H1 (cell line): ENCODE measurements at regions not wholly inside any gene's neighbourhood (a gene's known extent, or its start where the extent isn't known, plus 50 kb on each side); places are given as distances from the start of the nearest gene placed in this dataset.
"Not testable (repeated sequence)": the region's sequence is repeated elsewhere in the genome, so short reads cannot be mapped to it uniquely, and the experiment has no call there.

Experiments used
- CTCF ChIA-PET: fragments of 300-600 bp; sonication (Branson Sonifier 250); formaldehyde crosslinking; loops from one replicate; lab custom pipeline; 2021; ENCODE audit not compliant: partially characterized antibody; lab: Charles Lee
- POLR2A ChIA-PET: fragments of 300-600 bp; sonication (Branson Sonifier 250); formaldehyde crosslinking; loops from one replicate; lab custom pipeline; 2021; ENCODE audit warnings: inconsistent platforms; ENCODE audit not compliant: partially characterized antibody; lab: Charles Lee
- DNase-seq, 2 experiments: peaks; one replicate each; pipeline versions ENCODE4 v3.0.0 to v3.0.0-alpha.2; 2010 to 2022; ENCODE audit warnings: low spot score in 2 of 2, low read depth in 1 of 2, mixed read lengths in 1 of 2
- FAIRE-seq: peaks from 2 replicates; lab custom pipeline; 2011; peaks lifted over from hg19 to GRCh38; lab: Jason Lieb, UNC
- H2AFZ ChIP-seq: 2 replicates; pipeline ENCODE4 v1.8.1; 2012; ENCODE audit warnings: low read length, inconsistent platforms
- H2AK5ac ChIP-seq: 2 replicates; pipeline ENCODE4 v1.6.1; 2013; ENCODE audit warnings: low read depth, low read length
- H2BK120ac ChIP-seq: replicated peaks from 2 replicates; pipeline ENCODE3; 2013; ENCODE audit warnings: low read depth, low read length, inconsistent platforms
- H2BK12ac ChIP-seq: 2 replicates; pipeline ENCODE4 v1.6.1; 2013; ENCODE audit warnings: low read depth, low read length
- H2BK15ac ChIP-seq: 2 replicates; pipeline ENCODE4 v1.6.1; 2013; ENCODE audit warnings: low read length
- H2BK20ac ChIP-seq: 2 replicates; pipeline ENCODE4 v1.6.1; 2013; ENCODE audit warnings: low read length
- H2BK5ac ChIP-seq: 2 replicates; pipeline ENCODE4 v1.6.1; 2013; ENCODE audit warnings: low read depth, low read length
- H3K14ac ChIP-seq: 2 replicates; pipeline ENCODE4 v1.6.1; 2013; ENCODE audit warnings: inconsistent platforms; ENCODE audit not compliant: insufficient read length
- H3K18ac ChIP-seq: 2 replicates; pipeline ENCODE4 v1.6.1; 2013; ENCODE audit warnings: low read length; ENCODE audit errors: extremely low read depth
- H3K23ac ChIP-seq: 2 replicates; pipeline ENCODE4 v1.6.1; 2013; ENCODE audit warnings: inconsistent platforms; ENCODE audit not compliant: insufficient read length
- H3K23me2 ChIP-seq: 2 replicates; pipeline ENCODE4 v1.6.1; 2013; ENCODE audit warnings: low read depth, low read length
- H3K27ac ChIP-seq: 2 replicates; pipeline ENCODE4 v1.6.1; 2011; ENCODE audit warnings: low read depth, low read length, inconsistent platforms
- H3K27me3 ChIP-seq, 4 experiments: replicated peaks in 1 of 4; 1 replicate in 1 of 4; 2 replicates in 3 of 4; pipeline versions ENCODE4 v1.6.1 to v1.8.1; 2011 to 2013; ENCODE audit warnings: low read length in 3 of 4, mild to moderate bottlenecking in 3 of 4, inconsistent platforms in 2 of 4, mixed read lengths in 2 of 4, moderate library complexity in 1 of 4; ENCODE audit not compliant: control insufficient read depth in 3 of 4, insufficient read depth in 3 of 4; ENCODE audit errors: extremely low read depth in 1 of 4
- H3K36me3 ChIP-seq, 4 experiments: 2 replicates each; pipeline versions ENCODE4 v1.6.1 to v1.8.1; 2011 to 2013; ENCODE audit warnings: mild to moderate bottlenecking in 4 of 4, low read length in 3 of 4, moderate library complexity in 2 of 4, control low read depth in 1 of 4, inconsistent platforms in 1 of 4; ENCODE audit not compliant: insufficient read depth in 4 of 4, control insufficient read depth in 2 of 4
- H3K4ac ChIP-seq: replicated peaks from 2 replicates; pipeline ENCODE3; 2013; ENCODE audit warnings: low read length, low read depth, mixed read lengths, inconsistent platforms; ENCODE audit not compliant: insufficient read length
- H3K4me1 ChIP-seq, 4 experiments: replicated peaks in 1 of 4; 1 replicate in 1 of 4; 2 replicates in 3 of 4; pipeline versions ENCODE4 v1.6.1 to v1.8.1; 2011 to 2013; ENCODE audit warnings: low read length in 3 of 4, inconsistent platforms in 2 of 4, mixed read lengths in 1 of 4; ENCODE audit not compliant: insufficient read depth in 4 of 4, control insufficient read depth in 3 of 4
- H3K4me2 ChIP-seq, 2 experiments: 2 replicates each; pipeline versions ENCODE4 v1.6.1 to v1.8.1; 2011 to 2013; ENCODE audit warnings: low read depth in 2 of 2, low read length in 2 of 2, control low read depth in 1 of 2, inconsistent platforms in 1 of 2, mild to moderate bottlenecking in 1 of 2; ENCODE audit not compliant: insufficient read depth in 1 of 2
- H3K4me3 ChIP-seq, 4 experiments: fragments of 200-600, 300-600 bp in 1 of 4; sonication (generic), shearing (Covaris generic), sonication (Bioruptor Twin) in 1 of 4; 2 replicates each; pipeline versions ENCODE4 v1.5.1 to v1.8.1; 2011 to 2016; ENCODE audit warnings: low read length in 4 of 4, low read depth in 3 of 4, control low read depth in 2 of 4, inconsistent platforms in 2 of 4, mild to moderate bottlenecking in 2 of 4, mixed read lengths in 1 of 4, moderate library complexity in 1 of 4; ENCODE audit not compliant: insufficient read depth in 2 of 4; ENCODE audit errors: extremely low read depth in 1 of 4
- H3K56ac ChIP-seq: replicated peaks from 2 replicates; pipeline ENCODE3; 2013; ENCODE audit warnings: low read depth, mild to moderate bottlenecking, mixed read lengths, low read length, inconsistent platforms; ENCODE audit not compliant: insufficient read length
- H3K79me1 ChIP-seq: 2 replicates; pipeline ENCODE4 v1.6.1; 2013; ENCODE audit warnings: low read depth, low read length, control low read depth
- H3K79me2 ChIP-seq, 2 experiments: 2 replicates each; pipeline versions ENCODE4 v1.6.1 to v1.8.1; 2012 to 2013; ENCODE audit warnings: low read length in 2 of 2, mild to moderate bottlenecking in 2 of 2, inconsistent platforms in 1 of 2; ENCODE audit not compliant: insufficient read depth in 2 of 2, control insufficient read depth in 1 of 2
- H3K9ac ChIP-seq, 4 experiments: replicated peaks in 1 of 4; 1 replicate in 1 of 4; 2 replicates in 3 of 4; pipeline versions ENCODE4 v1.6.1 to v1.8.1; 2011 to 2013; ENCODE audit warnings: low read depth in 3 of 4, low read length in 3 of 4, control low read depth in 2 of 4, mild to moderate bottlenecking in 2 of 4, moderate library complexity in 2 of 4, inconsistent platforms in 1 of 4; ENCODE audit errors: extremely low read depth in 1 of 4
- H3K9me3 ChIP-seq, 2 experiments: 2 replicates each; pipeline versions ENCODE4 v1.6.1 to v1.8.1; 2012 to 2013; ENCODE audit warnings: mild to moderate bottlenecking in 2 of 2, moderate library complexity in 2 of 2, control low read depth in 1 of 2, inconsistent platforms in 1 of 2, low read depth in 1 of 2, low read length in 1 of 2, mixed read lengths in 1 of 2; ENCODE audit not compliant: insufficient read depth in 2 of 2
- H4K20me1 ChIP-seq, 2 experiments: replicated peaks in 1 of 2; 2 replicates each; pipeline versions ENCODE3 to v1.8.1; 2011 to 2013; ENCODE audit warnings: inconsistent platforms in 2 of 2, low read length in 2 of 2, mild to moderate bottlenecking in 1 of 2; ENCODE audit not compliant: insufficient read depth in 2 of 2, control insufficient read depth in 1 of 2
- H4K5ac ChIP-seq: 2 replicates; pipeline ENCODE4 v1.6.1; 2013; ENCODE audit warnings: low read length, low read depth, mixed read lengths, inconsistent platforms; ENCODE audit not compliant: insufficient read length
- H4K8ac ChIP-seq: 2 replicates; pipeline ENCODE4 v1.8.0; 2013; ENCODE audit warnings: mild to moderate bottlenecking, moderate library complexity, low read length, inconsistent platforms; ENCODE audit not compliant: insufficient read depth; ENCODE audit errors: extremely low read depth
- H4K91ac ChIP-seq: replicated peaks from 2 replicates; pipeline ENCODE3; 2013; ENCODE audit warnings: low read length, mixed read lengths, inconsistent platforms; ENCODE audit not compliant: insufficient read length
- WGBS, 2 experiments: shearing (Covaris generic) in 1 of 2; methylation state at CpG; one replicate each; pipeline versions ENCODE4 v1.1.6 to v1.1.7; 2013 to 2015; ENCODE audit warnings: low lambda C conversion rate in 2 of 2, mixed read lengths in 2 of 2, inconsistent platforms in 1 of 2, low coverage in 1 of 2, missing lambda C conversion rate in 1 of 2; ENCODE audit not compliant: insufficient replicate concordance in 2 of 2, insufficient coverage in 1 of 2, insufficient read length in 1 of 2; ENCODE audit errors: extremely low coverage in 1 of 2, missing lambda C conversion rate in 1 of 2; 5-methylcytosine and 5-hydroxymethylcytosine counted together

GRCh38 chr13:83642617-83643016, 239.7 kb downstream of the SLITRK1 start:
- H3K56ac ChIP-seq, H3K9me3 ChIP-seq, H3K18ac ChIP-seq, H3K4me1 ChIP-seq, DNase-seq, H2AK5ac ChIP-seq, H3K27me3 ChIP-seq, H4K20me1 ChIP-seq, H2BK15ac ChIP-seq, H3K27ac ChIP-seq, H4K5ac ChIP-seq, H2BK5ac ChIP-seq, POLR2A ChIA-PET, H2AFZ ChIP-seq, H3K79me1 ChIP-seq, H3K4me2 ChIP-seq, H3K4me3 ChIP-seq, H3K9ac ChIP-seq, H3K4ac ChIP-seq, H2BK120ac ChIP-seq, H3K23me2 ChIP-seq, H3K23ac ChIP-seq, H3K79me2 ChIP-seq, H2BK20ac ChIP-seq, FAIRE-seq, H3K14ac ChIP-seq, H4K8ac ChIP-seq, H4K91ac ChIP-seq, H2BK12ac ChIP-seq, H3K36me3 ChIP-seq, CTCF ChIA-PET: not testable (repeated sequence)
- 62% methylated on average over 3 of the region's 3 CpGs; no CpG with 5 or more reads in 1 of the 2 experiments for WGBS, 2 experiments
